HepG2 (cell line): ENCODE measurements at regions not wholly inside any gene's neighbourhood (a gene's known extent, or its start where the extent isn't known, plus 50 kb on each side); places are given as distances from the start of the nearest gene placed in this dataset.

Experiments used
- ATAC-seq: fragments of 200-7000 bp; cut with Tn5 transposase; 3 replicates; pipeline ENCODE4 v1.9.1; 2020; ENCODE audit warnings: mild to moderate bottlenecking, moderate library complexity
- BruUV-seq: library from RNA; stranded (reverse); fragments of 400-500 nt; replicated peaks from 2 replicates; lab custom pipeline; 2021; lab: Mats Ljungman, UMichigan
- CTCF ChIA-PET: fragments of 300-600 bp; formaldehyde crosslinking; extraction: SDS; loops from one replicate; lab custom pipeline; 2021; ENCODE audit warnings: low total read pairs, inconsistent platforms, low intra/inter-chr PET ratio; lab: Yijun Ruan, JAX
- POLR2A ChIA-PET: fragments of 350-600 bp; sonication (Branson Sonifier 250); formaldehyde crosslinking; loops from one replicate; lab custom pipeline; 2020; ENCODE audit warnings: antibody characterized with exemption, inconsistent platforms; lab: Yijun Ruan, JAX
- DNase-seq: peaks from one replicate; pipeline ENCODE4 v3.0.0-alpha.2; 2015; ENCODE audit warnings: low spot score
- FAIRE-seq: peaks from 3 replicates; lab custom pipeline; 2011; peaks lifted over from hg19 to GRCh38; lab: Jason Lieb, UNC
- H2AFZ ChIP-seq: one replicate; pipeline ENCODE4 v1.6.1; 2011; ENCODE audit warnings: low read length, inconsistent platforms
- H3K27ac ChIP-seq: fragments of 300-600 bp; 3 replicates; pipeline ENCODE4 v1.8.0; 2011; ENCODE audit warnings: mixed run types, mild to moderate bottlenecking, mixed read lengths, low read length, inconsistent platforms; ENCODE audit not compliant: insufficient read depth; ENCODE audit errors: extremely low read length
- H3K27me3 ChIP-seq, 2 experiments: fragments of 200-600 bp in 1 of 2; 2 replicates in 1 of 2; 3 replicates in 1 of 2; pipeline versions ENCODE4 v1.6.0 to v1.8.0; 2011; ENCODE audit warnings: low read length in 2 of 2, mild to moderate bottlenecking in 2 of 2, moderate library complexity in 2 of 2, inconsistent platforms in 1 of 2; ENCODE audit not compliant: insufficient read depth in 2 of 2, control insufficient read depth in 1 of 2
- H3K36me3 ChIP-seq, 2 experiments: fragments of 200-600 bp in 1 of 2; replicated peaks in 1 of 2; 2 replicates in 1 of 2; 3 replicates in 1 of 2; pipeline versions ENCODE4 v1.5.1 to v1.8.0; 2011; ENCODE audit warnings: low read length in 2 of 2, inconsistent platforms in 1 of 2; ENCODE audit not compliant: insufficient read depth in 2 of 2, control insufficient read depth in 1 of 2
- H3K4me1 ChIP-seq: 2 replicates; pipeline ENCODE4 v1.5.1; 2012; ENCODE audit warnings: low read length, inconsistent platforms; ENCODE audit not compliant: insufficient read depth
- H3K4me2 ChIP-seq: 2 replicates; pipeline ENCODE4 v1.6.0; 2011; ENCODE audit warnings: low read depth, low read length, inconsistent platforms
- H3K4me3 ChIP-seq, 3 experiments: fragments of 200-600 bp in 1 of 3; sonication (generic), shearing (Covaris generic) in 1 of 3; replicated peaks in 1 of 3; 2 replicates each; pipeline ENCODE4 v1.5.1; 2011 to 2016; ENCODE audit warnings: low read length in 3 of 3, inconsistent platforms in 2 of 3, low read depth in 2 of 3, mild to moderate bottlenecking in 2 of 3, control low read depth in 1 of 3, mixed read lengths in 1 of 3; ENCODE audit not compliant: insufficient read depth in 1 of 3
- H3K79me2 ChIP-seq: one replicate; pipeline ENCODE4 v1.6.1; 2011; ENCODE audit warnings: low read length, inconsistent platforms; ENCODE audit not compliant: insufficient read depth
- H3K9ac ChIP-seq: 2 replicates; pipeline ENCODE4 v1.6.0; 2011; ENCODE audit warnings: mild to moderate bottlenecking, low read depth, low read length, inconsistent platforms; ENCODE audit not compliant: insufficient read depth
- H3K9me3 ChIP-seq: 2 replicates; pipeline ENCODE4 v1.5.1; 2012; ENCODE audit warnings: mild to moderate bottlenecking, low read length
- H4K20me1 ChIP-seq: 2 replicates; pipeline ENCODE4 v1.6.0; 2011; ENCODE audit warnings: inconsistent platforms, mild to moderate bottlenecking, low read length, moderate library complexity; ENCODE audit not compliant: insufficient read depth
- ARHGAP35 ChIP-seq: sonication (generic); formaldehyde crosslinking; IDR thresholded peaks from 2 replicates; pipeline ENCODE4 v1.9.0; 2022; ENCODE audit warnings: mild to moderate bottlenecking, inconsistent platforms, moderate library complexity, missing genetic modification reagents, borderline replicate concordance
- ARNTL ChIP-seq: sonication (generic); formaldehyde crosslinking; IDR thresholded peaks from 2 replicates; pipeline ENCODE4 v1.4.0; 2020; ENCODE audit warnings: mild to moderate bottlenecking, missing genetic modification reagents
- ATF7-NPFF ChIP-seq: sonication (generic); formaldehyde crosslinking; IDR thresholded peaks from 2 replicates; pipeline ENCODE4 v1.8.1; 2023; ENCODE audit warnings: mild to moderate bottlenecking, low read depth, missing genetic modification reagents, moderate library complexity
- EEA1 ChIP-seq: sonication (generic); formaldehyde crosslinking; IDR thresholded peaks from 2 replicates; pipeline ENCODE4 v1.5.1; 2020; ENCODE audit warnings: mild to moderate bottlenecking, missing genetic modification reagents, borderline replicate concordance
- HOXA3 ChIP-seq: sonication (generic); formaldehyde crosslinking; IDR thresholded peaks from 2 replicates; pipeline ENCODE4 v1.5.0; 2020; ENCODE audit warnings: missing genetic modification reagents
- RCOR2 ChIP-seq: IDR thresholded peaks from 2 replicates; pipeline ENCODE4 v1.6.1; 2016; ENCODE audit warnings: missing biosample characterization, missing genetic modification reagents
- RXRB ChIP-seq: IDR thresholded peaks from 2 replicates; pipeline ENCODE4 v1.6.1; 2016; ENCODE audit warnings: borderline replicate concordance, missing genetic modification reagents, missing compliant biosample characterization
- SNRNP70 ChIP-seq: fragments of 200-400 bp; formaldehyde crosslinking; IDR thresholded peaks from 2 replicates; pipeline ENCODE4 v1.6.1; 2017; ENCODE audit warnings: mild to moderate bottlenecking, low read depth, low read length, moderate library complexity
- SRSF9 ChIP-seq: fragments of 200-400 bp; formaldehyde crosslinking; IDR thresholded peaks from 2 replicates; pipeline ENCODE4 v1.6.1; 2018; ENCODE audit warnings: borderline replicate concordance, mild to moderate bottlenecking, low read depth, low read length; ENCODE audit not compliant: insufficient read depth, poor library complexity, severe bottlenecking
- XBP1 ChIP-seq: sonication (generic); formaldehyde crosslinking; IDR thresholded peaks from 2 replicates; pipeline ENCODE4 v1.5.0; 2020; ENCODE audit warnings: missing genetic modification reagents
- ZNF180 ChIP-seq: sonication (generic); formaldehyde crosslinking; IDR thresholded peaks from 2 replicates; pipeline ENCODE4 v1.4.0; 2020; ENCODE audit warnings: low read depth, missing genetic modification reagents, borderline replicate concordance
- ZNF256 ChIP-seq: sonication (generic); formaldehyde crosslinking; conservative IDR thresholded peaks from 2 replicates; pipeline ENCODE4 v1.4.0; 2020; ENCODE audit warnings: missing genetic modification reagents
- ZNF558 ChIP-seq: sonication (generic); formaldehyde crosslinking; IDR thresholded peaks from 2 replicates; pipeline ENCODE4 v1.9.0; 2022; ENCODE audit warnings: mild to moderate bottlenecking, missing genetic modification reagents, borderline replicate concordance
- ZNF678 ChIP-seq: sonication (generic); formaldehyde crosslinking; IDR thresholded peaks from 2 replicates; pipeline ENCODE4 v1.4.0; 2020; ENCODE audit warnings: mild to moderate bottlenecking, missing genetic modification reagents
- ZNF691 ChIP-seq: sonication (generic); formaldehyde crosslinking; IDR thresholded peaks from 2 replicates; pipeline ENCODE4 v1.4.0; 2020; ENCODE audit warnings: missing genetic modification reagents, low read depth, mild to moderate bottlenecking, borderline replicate concordance
- ZNF775 ChIP-seq: sonication (generic); formaldehyde crosslinking; IDR thresholded peaks from 2 replicates; pipeline ENCODE4 v1.4.0; 2020; ENCODE audit warnings: missing genetic modification reagents, mild to moderate bottlenecking, moderate library complexity, borderline replicate concordance
- WGBS: methylation state at CpG from one replicate; pipeline ENCODE4 v1.1.6; 2017; ENCODE audit warnings: low lambda C conversion rate; 5-methylcytosine and 5-hydroxymethylcytosine counted together
- in situ Hi-C: cut with HindIII; loops from 2 replicates; pipeline ENCODE4 v1.10.0; 2017; ENCODE audit warnings: low pct_unique_long_range_greater_than_20kb; ENCODE audit not compliant: extremely low pct_ligation_motif_present
- intact Hi-C: fragments of 100-400 bp; cut with micrococcal nuclease; formaldehyde crosslinking; loops from one replicate; pipeline ENCODE4 v1.10.0; 2022; ENCODE audit not compliant: unreplicated experiment
- TF ChIP-seq, protein P1 (sequence below): sonication (generic); formaldehyde crosslinking; IDR thresholded peaks from 2 replicates; pipeline ENCODE4 v1.4.0; 2020; ENCODE audit warnings: missing genetic modification reagents
- TF ChIP-seq, protein P2 (sequence below): sonication (generic); formaldehyde crosslinking; IDR thresholded peaks from 2 replicates; pipeline ENCODE4 v1.5.1; 2020; ENCODE audit warnings: mild to moderate bottlenecking, missing genetic modification reagents
- TF ChIP-seq, protein P3 (sequence below): sonication (generic); formaldehyde crosslinking; IDR thresholded peaks from 2 replicates; pipeline ENCODE4 v1.4.0; 2020; ENCODE audit warnings: mild to moderate bottlenecking, missing genetic modification reagents

DNA sequence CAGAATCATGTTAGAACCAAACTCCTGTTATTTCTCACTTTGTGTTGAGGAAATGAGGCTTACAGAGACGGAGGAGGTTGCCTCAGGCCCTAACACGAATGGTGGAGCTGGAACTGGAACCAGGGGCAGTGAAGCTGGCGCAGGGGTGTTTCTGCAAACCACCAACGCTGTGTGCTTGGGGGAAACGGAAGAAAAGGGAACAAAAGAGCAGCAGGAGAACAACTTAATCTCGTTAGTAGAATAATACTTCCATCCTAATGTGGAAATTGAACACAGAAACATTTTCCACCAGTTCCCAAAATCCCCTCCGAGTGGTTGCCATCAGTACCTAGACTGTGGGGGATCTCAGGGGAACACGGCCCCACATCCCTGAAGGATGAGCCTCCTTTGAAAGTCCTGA is 103.4 kb upstream of the FRMD1 start:
- FAIRE-seq (no peak), ATAC-seq (no peak), DNase-seq (no peak)
- peaks cover 10 to 70% of the 10 kb centered on the region in 2 experiments; a peak in 4 of 5 replicates for H3K27me3 ChIP-seq
- H3K36me3 ChIP-seq = no peaks in the 10 kb centered on the region
- H3K9me3 ChIP-seq = no peaks in the 10 kb centered on the region
- WGBS = 23% methylated on average over 8 of the region's 8 CpGs
- CTCF ChIA-PET = no interaction called here
- H3K4me1 ChIP-seq = no peaks in the 10 kb centered on the region
- H2AFZ ChIP-seq = no peak overlapping the region
- no peak overlapping the region for H3K4me2 ChIP-seq
- H3K27ac ChIP-seq = no peak overlapping the region
- H3K79me2 ChIP-seq = no peaks in the 10 kb centered on the region
- POLR2A ChIA-PET = no interaction called here
- H3K4me3 ChIP-seq = no peak overlapping the region
- no peak overlapping the region for H3K9ac ChIP-seq
- intact Hi-C loops (no loop called here), in situ Hi-C loops (no loop called here)
- H4K20me1 ChIP-seq = no peaks in the 10 kb centered on the region
- BruUV-seq = no TSS peak
- TF ChIP-seq SNRNP70 = no peak
- TF ChIP-seq, protein P1, sequence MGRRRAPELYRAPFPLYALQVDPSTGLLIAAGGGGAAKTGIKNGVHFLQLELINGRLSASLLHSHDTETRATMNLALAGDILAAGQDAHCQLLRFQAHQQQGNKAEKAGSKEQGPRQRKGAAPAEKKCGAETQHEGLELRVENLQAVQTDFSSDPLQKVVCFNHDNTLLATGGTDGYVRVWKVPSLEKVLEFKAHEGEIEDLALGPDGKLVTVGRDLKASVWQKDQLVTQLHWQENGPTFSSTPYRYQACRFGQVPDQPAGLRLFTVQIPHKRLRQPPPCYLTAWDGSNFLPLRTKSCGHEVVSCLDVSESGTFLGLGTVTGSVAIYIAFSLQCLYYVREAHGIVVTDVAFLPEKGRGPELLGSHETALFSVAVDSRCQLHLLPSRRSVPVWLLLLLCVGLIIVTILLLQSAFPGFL (CRISPR knock-in tag) = no peak
- TF ChIP-seq ZNF691 = no peak
- TF ChIP-seq ZNF180 (CRISPR knock-in tag) = no peak
- TF ChIP-seq ZNF678 (CRISPR knock-in tag) = no peak
- no peak for TF ChIP-seq RCOR2 (CRISPR knock-in tag)
- no peak for TF ChIP-seq ARNTL (CRISPR knock-in tag)
- no peak for TF ChIP-seq ATF7-NPFF (CRISPR knock-in tag)
- TF ChIP-seq HOXA3 (CRISPR knock-in tag) = no peak
- TF ChIP-seq RXRB (CRISPR knock-in tag) = no peak
- no peak for TF ChIP-seq ZNF558 (CRISPR knock-in tag)
- TF ChIP-seq ZNF256 (CRISPR knock-in tag) = no peak
- no peak for TF ChIP-seq SRSF9
- no peak for TF ChIP-seq EEA1 (CRISPR knock-in tag)
- no peak for TF ChIP-seq ZNF775
- TF ChIP-seq, protein P2, sequence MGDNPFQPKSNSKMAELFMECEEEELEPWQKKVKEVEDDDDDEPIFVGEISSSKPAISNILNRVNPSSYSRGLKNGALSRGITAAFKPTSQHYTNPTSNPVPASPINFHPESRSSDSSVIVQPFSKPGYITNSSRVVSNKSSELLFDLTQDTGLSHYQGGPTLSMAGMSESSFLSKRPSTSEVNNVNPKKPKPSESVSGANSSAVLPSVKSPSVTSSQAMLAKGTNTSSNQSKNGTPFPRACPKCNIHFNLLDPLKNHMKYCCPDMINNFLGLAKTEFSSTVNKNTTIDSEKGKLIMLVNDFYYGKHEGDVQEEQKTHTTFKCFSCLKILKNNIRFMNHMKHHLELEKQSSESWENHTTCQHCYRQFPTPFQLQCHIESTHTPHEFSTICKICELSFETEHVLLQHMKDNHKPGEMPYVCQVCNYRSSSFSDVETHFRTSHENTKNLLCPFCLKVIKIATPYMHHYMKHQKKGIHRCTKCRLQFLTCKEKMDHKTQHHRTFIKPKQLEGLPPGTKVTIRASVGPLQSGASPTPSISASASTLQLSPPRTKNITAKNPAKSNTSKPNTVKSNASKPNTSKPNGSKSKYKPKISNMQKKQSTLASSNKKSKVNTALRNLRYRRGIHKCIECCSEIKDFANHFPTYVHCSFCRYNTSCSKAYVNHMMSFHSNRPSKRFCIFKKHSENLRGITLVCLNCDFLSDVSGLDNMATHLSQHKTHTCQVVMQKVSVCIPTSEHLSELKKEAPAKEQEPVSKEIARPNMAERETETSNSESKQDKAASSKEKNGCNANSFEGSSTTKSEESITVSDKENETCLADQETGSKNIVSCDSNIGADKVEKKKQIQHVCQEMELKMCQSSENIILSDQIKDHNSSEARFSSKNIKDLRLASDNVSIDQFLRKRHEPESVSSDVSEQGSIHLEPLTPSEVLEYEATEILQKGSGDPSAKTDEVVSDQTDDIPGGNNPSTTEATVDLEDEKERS (CRISPR knock-in tag) = no peak
- no peak for TF ChIP-seq ARHGAP35 (CRISPR knock-in tag)
- TF ChIP-seq, protein P3, sequence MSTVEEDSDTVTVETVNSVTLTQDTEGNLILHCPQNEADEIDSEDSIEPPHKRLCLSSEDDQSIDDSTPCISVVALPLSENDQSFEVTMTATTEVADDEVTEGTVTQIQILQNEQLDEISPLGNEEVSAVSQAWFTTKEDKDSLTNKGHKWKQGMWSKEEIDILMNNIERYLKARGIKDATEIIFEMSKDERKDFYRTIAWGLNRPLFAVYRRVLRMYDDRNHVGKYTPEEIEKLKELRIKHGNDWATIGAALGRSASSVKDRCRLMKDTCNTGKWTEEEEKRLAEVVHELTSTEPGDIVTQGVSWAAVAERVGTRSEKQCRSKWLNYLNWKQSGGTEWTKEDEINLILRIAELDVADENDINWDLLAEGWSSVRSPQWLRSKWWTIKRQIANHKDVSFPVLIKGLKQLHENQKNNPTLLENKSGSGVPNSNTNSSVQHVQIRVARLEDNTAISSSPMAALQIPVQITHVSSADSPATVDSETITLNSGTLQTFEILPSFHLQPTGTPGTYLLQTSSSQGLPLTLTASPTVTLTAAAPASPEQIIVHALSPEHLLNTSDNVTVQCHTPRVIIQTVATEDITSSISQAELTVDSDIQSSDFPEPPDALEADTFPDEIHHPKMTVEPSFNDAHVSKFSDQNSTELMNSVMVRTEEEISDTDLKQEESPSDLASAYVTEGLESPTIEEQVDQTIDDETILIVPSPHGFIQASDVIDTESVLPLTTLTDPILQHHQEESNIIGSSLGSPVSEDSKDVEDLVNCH (CRISPR knock-in tag) = no peak
- TF ChIP-seq XBP1 (CRISPR knock-in tag) = no peak
